ENCODE measurements at regions not wholly inside any gene's neighbourhood (a gene's known extent, or its start where the extent isn't known, plus 50 kb on each side); places are given as distances from the start of the nearest gene placed in this dataset.

GRCh38 chr1:69506721-69507120 is 61.0 kb upstream of the LRRC7 start:
- TF ChIP-seq EP300 (IDR thresholded peaks at IDR 0.05) (no peak), SMC3 (IDR thresholded peaks at IDR 0.05) (no peak)

All from A549 (cell line).